Neural progenitor cell (in vitro differentiated cells): ENCODE measurements at regions not wholly inside any gene's neighbourhood (a gene's known extent, or its start where the extent isn't known, plus 50 kb on each side); places are given as distances from the start of the nearest gene placed in this dataset.
A peak's percentile ranks its signal among the peaks of the same experiment; 100 is the strongest.

Experiments
- DNase-seq: peaks from one replicate; pipeline ENCODE4 v3.0.0-alpha.2; 2016; ENCODE audit warnings: low spot score
- H2AFZ ChIP-seq: fragments of 200-600 bp; sonication (generic); replicated peaks from 2 replicates; pipeline ENCODE4 v1.6.1; 2016; ENCODE audit warnings: antibody characterized with exemption
- H3F3A ChIP-seq: fragments of 200-600 bp; sonication (generic); 2 replicates; pipeline ENCODE4 v1.6.1; 2016; ENCODE audit warnings: antibody characterized with exemption, low read depth
- H3K27ac ChIP-seq: fragments of 200-600 bp; sonication (generic); 2 replicates; pipeline ENCODE4 v1.5.1; 2016; ENCODE audit warnings: mild to moderate bottlenecking
- H3K27me3 ChIP-seq: fragments of 200-600 bp; sonication (generic); 2 replicates; pipeline ENCODE4 v1.6.1; 2016; ENCODE audit warnings: mild to moderate bottlenecking, moderate library complexity
- H3K36me3 ChIP-seq: fragments of 200-600 bp; sonication (generic); 2 replicates; pipeline ENCODE4 v1.5.1; 2016
- H3K4me1 ChIP-seq: fragments of 200-600 bp; sonication (generic); 2 replicates; pipeline ENCODE4 v1.6.1; 2016; ENCODE audit warnings: mixed run types
- H3K4me2 ChIP-seq: fragments of 200-600 bp; sonication (generic); 2 replicates; pipeline ENCODE4 v1.6.1; 2016
- H3K4me3 ChIP-seq: fragments of 200-600 bp; sonication (generic); 2 replicates; pipeline ENCODE4 v1.5.1; 2016
- H3K79me2 ChIP-seq: fragments of 200-600 bp; sonication (generic); 2 replicates; pipeline ENCODE4 v1.6.1; 2016; ENCODE audit warnings: low read depth
- H3K9ac ChIP-seq: fragments of 200-600 bp; sonication (generic); 2 replicates; pipeline ENCODE4 v1.6.1; 2016
- H3K9me3 ChIP-seq: fragments of 200-600 bp; sonication (generic); 2 replicates; pipeline ENCODE4 v1.5.1; 2016; ENCODE audit warnings: low read depth
- H4K20me1 ChIP-seq: fragments of 200-600 bp; sonication (generic); 2 replicates; pipeline ENCODE4 v1.6.1; 2016; ENCODE audit warnings: low read depth
- H3K27ac Mint-ChIP-seq: 3 replicates; pipeline ENCODE4 v1.8.0; 2021; ENCODE audit warnings: mixed read lengths
- H3K27me3 Mint-ChIP-seq: 2 replicates; pipeline ENCODE4 v1.8.0; 2022; ENCODE audit warnings: low read depth, mild to moderate bottlenecking, inconsistent platforms, moderate library complexity, mixed read lengths; ENCODE audit not compliant: insufficient read depth
- H3K36me3 Mint-ChIP-seq: 3 replicates; pipeline ENCODE4 v1.8.0; 2021; ENCODE audit warnings: mixed read lengths
- H3K4me1 Mint-ChIP-seq: 3 replicates; pipeline ENCODE4 v1.8.0; 2021; ENCODE audit warnings: mixed read lengths
- H3K4me3 Mint-ChIP-seq: 3 replicates; pipeline ENCODE4 v1.8.0; 2021; ENCODE audit warnings: mild to moderate bottlenecking, moderate library complexity, mixed read lengths
- H3K9me3 Mint-ChIP-seq: 3 replicates; pipeline ENCODE4 v1.8.0; 2020; ENCODE audit warnings: mixed read lengths
- CTCF ChIP-seq: fragments of 200-600 bp; sonication (generic); IDR thresholded peaks from 2 replicates; pipeline ENCODE4 v1.5.1; 2017; ENCODE audit warnings: antibody characterized with exemption, mild to moderate bottlenecking
- EZH2 ChIP-seq: fragments of 200-600 bp; sonication (generic); IDR thresholded peaks from 2 replicates; pipeline ENCODE4 v1.6.1; 2017; ENCODE audit warnings: antibody characterized with exemption, mild to moderate bottlenecking, moderate library complexity
- EZH2phosphoT487 ChIP-seq: fragments of 200-600 bp; sonication (generic); IDR thresholded peaks from 2 replicates; pipeline ENCODE4 v1.6.1; 2017; ENCODE audit warnings: antibody characterized with exemption

GRCh38 chr4:96637971-96638412, 798.1 kb downstream of the PDHA2 start:
- Histone ChIP-seq H4K20me1 (no peaks in the 10 kb centered on the region), H3K9ac (no peak overlapping the region), H3K4me2 (no peak overlapping the region), H3K36me3 (no peaks in the 10 kb centered on the region), H3K27me3 (no peaks in the 10 kb centered on the region), H3K9me3 (no peaks in the 10 kb centered on the region), H2AFZ (no peak overlapping the region), H3F3A (no peaks in the 10 kb centered on the region), H3K4me3 (no peak overlapping the region), H3K4me1 (no peaks in the 10 kb centered on the region), H3K79me2 (no peaks in the 10 kb centered on the region), H3K27ac (no peak overlapping the region)
- DNase-seq = no peak
- Mint-ChIP-seq H3K4me1 (peaks cover 12% of the 10 kb centered on the region), H3K4me3 (no peak overlapping the region), H3K27ac (no peak overlapping the region), H3K36me3 (no peaks in the 10 kb centered on the region), H3K27me3 (peaks cover 2% of the 10 kb centered on the region), H3K9me3 (no peaks in the 10 kb centered on the region)
- TF ChIP-seq CTCF (no peak), EZH2phosphoT487 (no peak), EZH2 (no peak)

- no peak overlapping the region for H3K4me3 Mint-ChIP-seq
- no peaks in the 10 kb centered on the region for H3K79me2 ChIP-seq
Measured at GRCh38 chr4:96639932-96640331, 800.0 kb downstream of the PDHA2 start.

GRCh38 chr4:96642490-96642889, 802.6 kb downstream of the PDHA2 start:
- H3K27me3 Mint-ChIP-seq = no peaks in the 10 kb centered on the region
- peaks cover 2% of the 10 kb centered on the region for H3K9me3 Mint-ChIP-seq
- H2AFZ ChIP-seq = no peak overlapping the region
- H3K27me3 ChIP-seq = no peaks in the 10 kb centered on the region
- H3K4me1 Mint-ChIP-seq = peaks cover 12% of the 10 kb centered on the region
- no peaks in the 10 kb centered on the region for H3F3A ChIP-seq
- H3K36me3 ChIP-seq = no peaks in the 10 kb centered on the region
- H3K36me3 Mint-ChIP-seq = no peaks in the 10 kb centered on the region
- peak; percentile 29 for DNase-seq
- H3K9me3 ChIP-seq = no peaks in the 10 kb centered on the region
- TF ChIP-seq EZH2 (no peak), CTCF (no peak), EZH2phosphoT487 (no peak)
- H3K4me3 ChIP-seq = no peak overlapping the region
- H3K4me2 ChIP-seq = no peak overlapping the region
- no peaks in the 10 kb centered on the region for H4K20me1 ChIP-seq
- no peak overlapping the region for H3K9ac ChIP-seq
- H3K27ac Mint-ChIP-seq = peak overlapping the region; percentile 7
- H3K27ac ChIP-seq = no peak overlapping the region
- H3K4me3 Mint-ChIP-seq = no peak overlapping the region
- no peaks in the 10 kb centered on the region for H3K79me2 ChIP-seq
- H3K4me1 ChIP-seq = no peaks in the 10 kb centered on the region

More at GRCh38 chr4:96639932-96640331, 800.0 kb downstream of the PDHA2 start:
- H3K27me3 ChIP-seq = no peaks in the 10 kb centered on the region
- Mint-ChIP-seq H3K9me3 (no peaks in the 10 kb centered on the region), H3K27ac (no peak overlapping the region), H3K27me3 (no peaks in the 10 kb centered on the region), H3K36me3 (no peaks in the 10 kb centered on the region), H3K4me1 (peaks cover 12% of the 10 kb centered on the region)
- H3K36me3 ChIP-seq = no peaks in the 10 kb centered on the region
- no peak overlapping the region for H3K4me2 ChIP-seq
- no peaks in the 10 kb centered on the region for H4K20me1 ChIP-seq
- TF ChIP-seq EZH2phosphoT487 (no peak), CTCF (no peak), EZH2 (no peak)
- no peak for DNase-seq
- no peak overlapping the region for H3K4me3 ChIP-seq
- no peaks in the 10 kb centered on the region for H3K4me1 ChIP-seq
- no peak overlapping the region for H3K27ac ChIP-seq
- no peaks in the 10 kb centered on the region for H3F3A ChIP-seq
- H3K9me3 ChIP-seq = no peaks in the 10 kb centered on the region
- H3K9ac ChIP-seq = no peak overlapping the region
- no peak overlapping the region for H2AFZ ChIP-seq
